H9 (cell line): ENCODE measurements at regions not wholly inside any gene's neighbourhood (a gene's known extent, or its start where the extent isn't known, plus 50 kb on each side); places are given as distances from the start of the nearest gene placed in this dataset.

Source experiments
- DNase-seq: peaks from one replicate; pipeline ENCODE4 v3.0.0-alpha.2; 2017
- H2AFZ ChIP-seq: one replicate; pipeline ENCODE4 v1.6.1; 2013; ENCODE audit warnings: mild to moderate bottlenecking, low read length, control low read depth, moderate library complexity
- H2AK5ac ChIP-seq: 2 replicates; pipeline ENCODE4 v1.6.1; 2013; ENCODE audit warnings: low read length, control low read depth, mixed read lengths; ENCODE audit not compliant: insufficient read length
- H2BK120ac ChIP-seq: one replicate; pipeline ENCODE4 v1.6.1; 2013; ENCODE audit warnings: low read depth, mild to moderate bottlenecking, low read length, control low read depth, inconsistent platforms; ENCODE audit not compliant: poor library complexity, severe bottlenecking
- H2BK12ac ChIP-seq: 2 replicates; pipeline ENCODE4 v1.6.1; 2013; ENCODE audit warnings: low read length, control low read depth, mixed read lengths, low read depth; ENCODE audit not compliant: insufficient read length
- H2BK15ac ChIP-seq: 2 replicates; pipeline ENCODE4 v1.6.1; 2013; ENCODE audit warnings: low read depth, low read length, control low read depth
- H2BK20ac ChIP-seq: one replicate; pipeline ENCODE4 v1.6.1; 2013; ENCODE audit warnings: low read depth, mild to moderate bottlenecking, low read length, control low read depth, inconsistent platforms; ENCODE audit not compliant: poor library complexity, severe bottlenecking
- H2BK5ac ChIP-seq: 2 replicates; pipeline ENCODE4 v1.6.1; 2013; ENCODE audit warnings: low read length, control low read depth, mixed read lengths; ENCODE audit not compliant: insufficient read length
- H3K14ac ChIP-seq: 2 replicates; pipeline ENCODE4 v1.6.1; 2013; ENCODE audit warnings: low read length, control low read depth; ENCODE audit not compliant: insufficient read depth
- H3K18ac ChIP-seq: 2 replicates; pipeline ENCODE4 v1.6.1; 2013; ENCODE audit warnings: low read depth, mild to moderate bottlenecking, mixed read lengths, low read length, control low read depth; ENCODE audit not compliant: insufficient read length
- H3K23ac ChIP-seq: 2 replicates; pipeline ENCODE4 v1.6.1; 2013; ENCODE audit warnings: low read length, control low read depth, mixed read lengths, low read depth; ENCODE audit not compliant: insufficient read length
- H3K23me2 ChIP-seq: 2 replicates; pipeline ENCODE4 v1.6.1; 2013; ENCODE audit warnings: low read depth, mild to moderate bottlenecking, mixed read lengths, low read length, control low read depth; ENCODE audit not compliant: insufficient read length, poor library complexity, severe bottlenecking
- H3K27ac ChIP-seq: 2 replicates; pipeline ENCODE4 v1.5.1; 2013; ENCODE audit warnings: low read length, control low read depth, mixed read lengths, low read depth; ENCODE audit not compliant: insufficient read length
- H3K27me3 ChIP-seq: 2 replicates; pipeline ENCODE4 v1.6.1; 2013; ENCODE audit warnings: low read length, control low read depth, inconsistent platforms; ENCODE audit not compliant: insufficient read depth
- H3K4ac ChIP-seq: 2 replicates; pipeline ENCODE4 v1.6.1; 2013; ENCODE audit warnings: low read depth, mild to moderate bottlenecking, control low read depth, inconsistent platforms, low read length, moderate library complexity
- H3K4me1 ChIP-seq: 2 replicates; pipeline ENCODE4 v1.6.1; 2013; ENCODE audit warnings: low read length, control low read depth, inconsistent platforms; ENCODE audit not compliant: insufficient read depth
- H3K4me2 ChIP-seq: 2 replicates; pipeline ENCODE4 v1.6.1; 2013; ENCODE audit warnings: low read length, control low read depth, mixed read lengths; ENCODE audit not compliant: insufficient read length, insufficient read depth
- H3K56ac ChIP-seq: 2 replicates; pipeline ENCODE4 v1.6.1; 2013; ENCODE audit warnings: low read depth, mild to moderate bottlenecking, mixed read lengths, low read length, control low read depth; ENCODE audit not compliant: insufficient read length
- H3K79me1 ChIP-seq: 2 replicates; pipeline ENCODE4 v1.6.1; 2013; ENCODE audit warnings: low read depth, mild to moderate bottlenecking, moderate library complexity, low read length, control low read depth, inconsistent platforms; ENCODE audit not compliant: insufficient read depth, poor library complexity, severe bottlenecking
- H3K79me2 ChIP-seq: 2 replicates; pipeline ENCODE4 v1.6.1; 2013; ENCODE audit warnings: low read length, control low read depth, inconsistent platforms; ENCODE audit not compliant: insufficient read depth
- H3K9ac ChIP-seq: 2 replicates; pipeline ENCODE4 v1.6.1; 2013; ENCODE audit warnings: low read length, control low read depth, mixed read lengths; ENCODE audit not compliant: insufficient read length; ENCODE audit errors: extremely low read depth
- H3K9me3 ChIP-seq: one replicate; pipeline ENCODE4 v1.6.1; 2013; ENCODE audit warnings: low read depth, low read length, inconsistent platforms; ENCODE audit not compliant: control insufficient read depth
- H3T11ph ChIP-seq: one replicate; pipeline ENCODE4 v1.6.1; 2013; ENCODE audit warnings: mild to moderate bottlenecking, low read length, control low read depth, inconsistent platforms
- H4K20me1 ChIP-seq: one replicate; pipeline ENCODE4 v1.6.1; 2013; ENCODE audit not compliant: control insufficient read depth, insufficient read length, insufficient read depth
- H4K5ac ChIP-seq: 2 replicates; pipeline ENCODE4 v1.6.1; 2013; ENCODE audit warnings: low read depth, mild to moderate bottlenecking, mixed read lengths, low read length, control low read depth; ENCODE audit not compliant: insufficient read length
- H4K8ac ChIP-seq: replicated peaks from 2 replicates; pipeline ENCODE4 v1.6.1; 2013; ENCODE audit warnings: low read length, control low read depth, mixed read lengths, low read depth; ENCODE audit not compliant: insufficient read length
- H4K91ac ChIP-seq: 2 replicates; pipeline ENCODE4 v1.6.1; 2013; ENCODE audit warnings: low read depth, mild to moderate bottlenecking, moderate library complexity, mixed read lengths, low read length, control low read depth; ENCODE audit not compliant: insufficient read length
- H3K27ac Mint-ChIP-seq, 3 experiments: 2 replicates in 2 of 3; 3 replicates in 1 of 3; pipeline ENCODE4 v1.8.0; 2020 to 2021; ENCODE audit warnings: mixed read lengths in 3 of 3, mild to moderate bottlenecking in 1 of 3, moderate library complexity in 1 of 3
- H3K27me3 Mint-ChIP-seq: 2 replicates; pipeline ENCODE4 v1.8.0; 2021; ENCODE audit warnings: low read depth, mild to moderate bottlenecking, moderate library complexity, mixed read lengths
- H3K36me3 Mint-ChIP-seq, 3 experiments: 2 replicates in 2 of 3; 3 replicates in 1 of 3; pipeline ENCODE4 v1.8.0; 2020 to 2021; ENCODE audit warnings: low read depth in 3 of 3, mixed read lengths in 3 of 3; ENCODE audit not compliant: insufficient read depth in 1 of 3
- H3K4me1 Mint-ChIP-seq, 2 experiments: 2 replicates each; pipeline ENCODE4 v1.8.0; 2020; ENCODE audit warnings: mixed read lengths in 2 of 2
- H3K4me3 Mint-ChIP-seq, 2 experiments: 2 replicates in 1 of 2; 3 replicates in 1 of 2; pipeline ENCODE4 v1.8.0; 2020 to 2021; ENCODE audit warnings: mild to moderate bottlenecking in 2 of 2, mixed read lengths in 2 of 2, moderate library complexity in 1 of 2
- H3K9me3 Mint-ChIP-seq, 2 experiments: 2 replicates in 1 of 2; 3 replicates in 1 of 2; pipeline ENCODE4 v1.8.0; 2020; ENCODE audit warnings: mild to moderate bottlenecking in 2 of 2, mixed read lengths in 2 of 2, moderate library complexity in 1 of 2
- CTCF ChIP-seq: fragments of 200-600 bp; sonication (generic); conservative IDR thresholded peaks from 3 replicates; pipeline ENCODE4 v1.8.0; 2021; ENCODE audit warnings: antibody characterized with exemption, mild to moderate bottlenecking
- WGBS: extraction: QIAGEN DNeasy Blood & Tissue Kit; methylation state at CpG from one replicate; pipeline ENCODE4 v1.1.7; 2013; ENCODE audit warnings: missing lambda C conversion rate, low lambda C conversion rate, mixed read lengths; ENCODE audit not compliant: insufficient read length; ENCODE audit errors: extremely low coverage; 5-methylcytosine and 5-hydroxymethylcytosine counted together

GRCh38 chr2:18889565-18890332 lies 300.4 kb upstream of the NT5C1B start:
- Histone ChIP-seq H3K14ac (no peak overlapping the region), H2BK120ac (no peak overlapping the region), H3K79me2 (no peaks in the 10 kb centered on the region), H2BK5ac (no peak overlapping the region), H4K8ac (no peak overlapping the region), H2BK12ac (no peak overlapping the region), H2AK5ac (no peak overlapping the region), H4K5ac (no peak overlapping the region), H3K9me3 (no peaks in the 10 kb centered on the region), H3K4me1 (no peaks in the 10 kb centered on the region), H3T11ph (no peak overlapping the region), H3K27ac (no peak overlapping the region), H3K27me3 (no peaks in the 10 kb centered on the region), H4K20me1 (no peaks in the 10 kb centered on the region), H2BK15ac (no peak overlapping the region), H3K18ac (no peak overlapping the region), H3K4me2 (no peak overlapping the region), H4K91ac (no peak overlapping the region), H2BK20ac (no peak overlapping the region), H2AFZ (no peak overlapping the region), H3K4ac (no peak overlapping the region), H3K56ac (no peak overlapping the region), H3K79me1 (no peaks in the 10 kb centered on the region), H3K23ac (no peak overlapping the region), H3K9ac (no peak overlapping the region), H3K23me2 (no peaks in the 10 kb centered on the region)
- DNase-seq, result no peak
- TF ChIP-seq CTCF, result no peak
- no peaks in the 10 kb centered on the region; a peak in 1 of 5 replicates for H3K9me3 Mint-ChIP-seq
- H3K27ac Mint-ChIP-seq, result no peak overlapping the region
- H3K27me3 Mint-ChIP-seq, result no peaks in the 10 kb centered on the region
- H3K4me3 Mint-ChIP-seq, result no peak overlapping the region
- no peaks in the 10 kb centered on the region for H3K36me3 Mint-ChIP-seq
- no CpG with 5 or more reads among the region's 5 CpGs for WGBS
- no peaks in the 10 kb centered on the region for H3K4me1 Mint-ChIP-seq
